HFF-Myc (cell line): ENCODE measurements at regions not wholly inside any gene's neighbourhood (a gene's known extent, or its start where the extent isn't known, plus 50 kb on each side); places are given as distances from the start of the nearest gene placed in this dataset.

Source experiments
- DNase-seq: peaks from one replicate; pipeline ENCODE4 v3.0.0-alpha.2; 2011; ENCODE audit warnings: low read depth; ENCODE audit errors: extremely low read depth
- H3K4me3 ChIP-seq: replicated peaks from 2 replicates; pipeline ENCODE4 v1.5.1; 2011; ENCODE audit warnings: low read depth, mild to moderate bottlenecking, control low read depth, low read length
- TF ChIP-seq, protein P1 (sequence below): IDR thresholded peaks from 2 replicates; pipeline ENCODE4 v1.5.1; 2012; ENCODE audit warnings: mild to moderate bottlenecking, low read depth, low read length, control low read depth; ENCODE audit errors: missing control alignments

DNA sequence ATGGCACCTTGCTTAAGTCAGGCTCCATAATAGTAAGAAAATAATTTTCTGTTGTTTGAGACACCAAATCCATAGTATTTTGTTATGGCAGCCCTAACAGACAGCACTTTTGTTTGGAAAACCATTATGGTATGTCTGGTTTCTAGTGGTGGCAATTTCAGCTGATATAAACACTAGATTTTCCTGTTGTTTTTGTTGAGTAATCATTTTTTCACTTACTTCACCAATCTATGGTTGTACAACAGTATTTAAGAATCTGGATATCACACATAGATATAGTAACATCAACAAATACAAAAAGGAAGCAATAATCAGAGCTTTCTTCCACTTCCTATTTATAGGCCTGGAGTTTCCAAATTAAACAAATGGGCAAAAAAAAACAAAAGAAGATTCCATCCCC, 725.8 kb upstream of the POM121L12 start:
- TF ChIP-seq, protein P1, sequence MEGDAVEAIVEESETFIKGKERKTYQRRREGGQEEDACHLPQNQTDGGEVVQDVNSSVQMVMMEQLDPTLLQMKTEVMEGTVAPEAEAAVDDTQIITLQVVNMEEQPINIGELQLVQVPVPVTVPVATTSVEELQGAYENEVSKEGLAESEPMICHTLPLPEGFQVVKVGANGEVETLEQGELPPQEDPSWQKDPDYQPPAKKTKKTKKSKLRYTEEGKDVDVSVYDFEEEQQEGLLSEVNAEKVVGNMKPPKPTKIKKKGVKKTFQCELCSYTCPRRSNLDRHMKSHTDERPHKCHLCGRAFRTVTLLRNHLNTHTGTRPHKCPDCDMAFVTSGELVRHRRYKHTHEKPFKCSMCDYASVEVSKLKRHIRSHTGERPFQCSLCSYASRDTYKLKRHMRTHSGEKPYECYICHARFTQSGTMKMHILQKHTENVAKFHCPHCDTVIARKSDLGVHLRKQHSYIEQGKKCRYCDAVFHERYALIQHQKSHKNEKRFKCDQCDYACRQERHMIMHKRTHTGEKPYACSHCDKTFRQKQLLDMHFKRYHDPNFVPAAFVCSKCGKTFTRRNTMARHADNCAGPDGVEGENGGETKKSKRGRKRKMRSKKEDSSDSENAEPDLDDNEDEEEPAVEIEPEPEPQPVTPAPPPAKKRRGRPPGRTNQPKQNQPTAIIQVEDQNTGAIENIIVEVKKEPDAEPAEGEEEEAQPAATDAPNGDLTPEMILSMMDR: no peak
- no peak for DNase-seq
- no peak overlapping the region for H3K4me3 ChIP-seq

DNA sequence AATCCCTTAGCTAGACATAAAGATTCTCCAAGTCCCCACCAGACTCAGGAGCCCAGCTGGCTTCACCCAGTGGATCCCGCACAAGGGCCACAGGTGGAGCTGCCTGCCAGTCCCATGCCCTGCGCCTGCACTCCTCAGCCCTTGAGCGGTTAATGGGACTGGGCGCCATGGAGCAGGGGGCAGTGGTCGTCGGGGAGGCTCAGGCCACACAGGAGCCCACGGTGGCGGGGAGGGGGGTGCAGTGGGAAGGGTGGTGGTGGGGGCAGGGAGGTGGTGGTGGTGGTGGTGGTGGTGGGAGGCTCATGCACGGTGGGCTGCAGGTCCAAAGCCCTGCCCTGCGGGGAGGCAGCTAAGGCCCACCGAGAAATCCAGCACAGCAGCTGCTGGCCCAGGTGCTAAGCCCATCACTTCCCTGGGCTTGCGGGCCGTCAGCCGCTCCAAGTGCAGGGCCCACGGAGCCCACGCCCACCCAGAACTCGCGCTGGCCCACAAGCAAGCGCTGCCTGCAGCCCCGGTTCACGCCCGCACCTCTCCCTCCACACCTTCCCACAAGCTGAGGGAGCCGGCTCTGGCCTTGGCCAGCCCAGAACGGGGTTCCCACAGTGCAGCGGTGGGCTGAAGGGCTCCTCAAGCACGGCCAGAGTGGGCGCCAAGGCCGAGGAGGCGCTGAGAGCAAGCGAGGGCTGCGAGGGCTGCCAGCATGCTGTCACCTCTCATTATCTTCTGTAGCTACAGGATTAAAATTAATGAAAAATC, 732.5 kb upstream of the POM121L12 start:
- H3K4me3 ChIP-seq: no peak overlapping the region
- TF ChIP-seq, protein P1: no peak
- no peak for DNase-seq

DNA sequence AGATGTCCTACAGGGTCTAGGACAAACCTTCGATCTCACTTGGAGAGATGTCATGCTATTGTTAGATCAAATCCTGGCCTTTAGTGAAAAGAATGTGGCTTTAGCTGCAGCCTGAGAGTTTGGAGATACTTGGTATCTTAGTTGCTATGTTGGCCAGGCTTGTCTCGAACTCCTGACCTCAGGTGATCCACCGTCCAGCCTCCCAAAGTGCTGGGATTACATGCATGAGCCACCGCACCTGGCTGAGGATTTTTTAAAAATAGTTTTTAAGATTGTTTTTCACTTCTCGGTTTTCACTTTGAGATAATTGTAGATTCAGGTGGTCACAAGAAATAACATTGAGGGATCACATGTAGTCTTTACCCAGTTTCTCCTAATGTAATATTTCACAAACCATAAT, 738.3 kb upstream of the POM121L12 start:
- no peak for DNase-seq
- no peak overlapping the region for H3K4me3 ChIP-seq
- TF ChIP-seq, protein P1: no peak

DNA sequence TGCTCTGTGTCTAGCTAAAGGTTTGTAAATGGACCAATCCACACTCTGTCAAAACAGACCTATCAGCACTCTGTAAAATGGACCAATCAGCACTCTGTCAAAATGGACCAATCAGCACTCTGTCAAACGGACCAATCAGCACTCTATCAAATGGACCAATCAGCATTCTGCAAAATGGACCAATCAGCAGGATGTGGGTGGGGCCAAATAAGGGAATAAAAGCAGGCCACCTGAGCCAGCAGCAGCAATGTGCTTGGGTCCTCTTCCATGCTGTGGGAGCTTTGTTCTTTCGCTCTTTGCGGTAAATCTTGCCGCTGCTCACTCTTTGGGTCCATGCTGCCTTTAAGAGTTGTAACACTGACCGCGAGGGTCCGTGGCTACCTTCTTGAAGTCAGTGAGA, 740.5 kb upstream of the POM121L12 start:
- H3K4me3 ChIP-seq: no peak overlapping the region
- TF ChIP-seq, protein P1: no peak
- no peak for DNase-seq

DNA sequence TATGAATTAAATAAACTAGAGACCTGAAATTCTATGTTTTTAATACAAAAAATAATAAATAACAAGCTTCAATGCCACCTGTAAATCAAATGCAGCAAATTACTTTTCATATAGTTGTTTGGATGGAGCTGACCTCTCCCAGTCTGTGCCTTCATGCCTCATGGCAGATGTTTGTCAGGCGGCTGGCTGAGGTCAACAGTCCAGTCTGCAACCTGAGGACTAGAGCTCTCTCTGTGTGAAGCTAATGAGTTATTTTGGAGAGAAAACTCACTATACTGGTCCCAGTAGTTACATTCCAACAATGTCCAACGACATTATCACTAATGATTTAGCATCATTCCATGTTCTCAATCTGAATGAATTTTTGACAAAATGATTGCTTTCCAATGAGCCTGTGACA, 746.2 kb upstream of the POM121L12 start:
- no peak for DNase-seq
- TF ChIP-seq, protein P1: no peak
- H3K4me3 ChIP-seq: no peak overlapping the region

DNA sequence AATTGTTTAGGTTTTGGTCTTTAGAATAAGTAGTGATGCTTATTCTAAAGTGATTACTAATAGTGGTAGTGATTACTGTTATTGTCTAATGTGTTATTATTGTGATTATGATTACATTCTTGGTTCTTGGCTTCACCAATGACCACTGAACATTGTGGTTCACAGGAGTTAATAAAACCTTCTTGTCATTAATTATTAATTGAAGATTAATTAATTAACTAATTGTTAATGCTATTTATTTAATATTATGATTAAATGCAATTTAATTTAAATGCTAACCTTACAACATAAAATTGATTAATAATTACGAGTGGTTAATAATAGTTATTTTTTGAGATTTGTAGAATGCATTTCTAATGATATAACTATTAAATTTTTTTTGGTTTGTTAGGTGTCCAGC, 747.7 kb upstream of the POM121L12 start:
- TF ChIP-seq, protein P1: no peak
- no peak for DNase-seq
- H3K4me3 ChIP-seq: no peak overlapping the region

DNA sequence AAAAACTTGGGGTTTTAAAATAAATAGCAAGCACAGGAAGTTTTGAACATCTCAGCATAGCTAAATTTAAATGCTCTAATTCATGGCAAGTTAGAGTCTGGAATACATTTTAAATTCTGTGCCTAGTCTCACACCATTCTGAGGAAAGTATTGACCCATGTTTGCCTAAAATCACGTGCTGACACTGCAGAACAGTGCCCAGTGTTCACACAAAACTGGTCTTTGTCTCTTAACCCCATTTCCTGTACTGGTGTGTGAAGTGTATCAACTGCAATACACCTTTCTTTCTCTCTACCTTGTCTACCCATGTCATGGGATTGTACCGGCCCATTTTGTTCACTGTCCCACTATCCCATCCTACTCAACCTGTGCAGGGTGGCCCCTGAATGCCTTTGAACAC, 749.7 kb upstream of the POM121L12 start:
- DNase-seq: no peak
- H3K4me3 ChIP-seq: no peak overlapping the region
- TF ChIP-seq, protein P1: no peak
